ENCODE measurements at regions not wholly inside any gene's neighbourhood (a gene's known extent, or its start where the extent isn't known, plus 50 kb on each side); places are given as distances from the start of the nearest gene placed in this dataset.

GRCh38 chr11:25730230-25730629, 601.7 kb upstream of the ANO3 start:
- TF ChIP-seq ZSCAN20 (CRISPR knock-in tag; IDR thresholded peaks at IDR 0.05) (no peak), CHD2 (IDR thresholded peaks at IDR 0.05; ENCODE audit: low read length, partially characterized antibody) (no peak)
- TF ChIP-seq, protein P1, sequence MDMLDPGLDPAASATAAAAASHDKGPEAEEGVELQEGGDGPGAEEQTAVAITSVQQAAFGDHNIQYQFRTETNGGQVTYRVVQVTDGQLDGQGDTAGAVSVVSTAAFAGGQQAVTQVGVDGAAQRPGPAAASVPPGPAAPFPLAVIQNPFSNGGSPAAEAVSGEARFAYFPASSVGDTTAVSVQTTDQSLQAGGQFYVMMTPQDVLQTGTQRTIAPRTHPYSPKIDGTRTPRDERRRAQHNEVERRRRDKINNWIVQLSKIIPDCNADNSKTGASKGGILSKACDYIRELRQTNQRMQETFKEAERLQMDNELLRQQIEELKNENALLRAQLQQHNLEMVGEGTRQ (IDR thresholded peaks at IDR 0.05), result no peak
- TF ChIP-seq, protein P2, sequence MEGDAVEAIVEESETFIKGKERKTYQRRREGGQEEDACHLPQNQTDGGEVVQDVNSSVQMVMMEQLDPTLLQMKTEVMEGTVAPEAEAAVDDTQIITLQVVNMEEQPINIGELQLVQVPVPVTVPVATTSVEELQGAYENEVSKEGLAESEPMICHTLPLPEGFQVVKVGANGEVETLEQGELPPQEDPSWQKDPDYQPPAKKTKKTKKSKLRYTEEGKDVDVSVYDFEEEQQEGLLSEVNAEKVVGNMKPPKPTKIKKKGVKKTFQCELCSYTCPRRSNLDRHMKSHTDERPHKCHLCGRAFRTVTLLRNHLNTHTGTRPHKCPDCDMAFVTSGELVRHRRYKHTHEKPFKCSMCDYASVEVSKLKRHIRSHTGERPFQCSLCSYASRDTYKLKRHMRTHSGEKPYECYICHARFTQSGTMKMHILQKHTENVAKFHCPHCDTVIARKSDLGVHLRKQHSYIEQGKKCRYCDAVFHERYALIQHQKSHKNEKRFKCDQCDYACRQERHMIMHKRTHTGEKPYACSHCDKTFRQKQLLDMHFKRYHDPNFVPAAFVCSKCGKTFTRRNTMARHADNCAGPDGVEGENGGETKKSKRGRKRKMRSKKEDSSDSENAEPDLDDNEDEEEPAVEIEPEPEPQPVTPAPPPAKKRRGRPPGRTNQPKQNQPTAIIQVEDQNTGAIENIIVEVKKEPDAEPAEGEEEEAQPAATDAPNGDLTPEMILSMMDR (IDR thresholded peaks at IDR 0.05), result no peak

Measured in A549 (cell line).